ENCODE measurements at regions not wholly inside any gene's neighbourhood (a gene's known extent, or its start where the extent isn't known, plus 50 kb on each side); places are given as distances from the start of the nearest gene placed in this dataset.

- Mint-ChIP-seq H3K9me3 (ENCODE audit: low read depth) (no peaks in the 10 kb centered on the region), H3K27ac (ENCODE audit: unreplicated experiment) (no peak overlapping the region), H3K36me3 (ENCODE audit: low read depth) (no peaks in the 10 kb centered on the region), H3K27me3 (ENCODE audit: low read depth) (peaks cover 13% of the 10 kb centered on the region), H3K4me3 (ENCODE audit: unreplicated experiment) (no peak overlapping the region), H3K4me1 (ENCODE audit: low read depth) (peaks cover 2% of the 10 kb centered on the region)
- no peak for TF ChIP-seq CTCF (IDR thresholded peaks at IDR 0.05)
- DNase-seq (ENCODE audit: low spot score), result no peak
Observed at GRCh38 chr4:183830438-183830985, 74.6 kb upstream of the STOX2 start.

GRCh38 chr4:183831026-183831446 lies 74.1 kb upstream of the STOX2 start:
- DNase-seq (ENCODE audit: low spot score), result no peak
- Mint-ChIP-seq H3K9me3 (ENCODE audit: low read depth) (no peaks in the 10 kb centered on the region), H3K4me3 (ENCODE audit: unreplicated experiment) (no peak overlapping the region), H3K36me3 (ENCODE audit: low read depth) (no peaks in the 10 kb centered on the region), H3K27ac (ENCODE audit: unreplicated experiment) (no peak overlapping the region), H3K27me3 (ENCODE audit: low read depth) (peaks cover 17% of the 10 kb centered on the region), H3K4me1 (ENCODE audit: low read depth) (peaks cover 2% of the 10 kb centered on the region)
- TF ChIP-seq CTCF (IDR thresholded peaks at IDR 0.05), result no peak

GRCh38 chr4:183831683-183832082 lies 73.4 kb upstream of the STOX2 start:
- Mint-ChIP-seq H3K27me3 (ENCODE audit: low read depth) (peaks cover 17% of the 10 kb centered on the region), H3K36me3 (ENCODE audit: low read depth) (no peaks in the 10 kb centered on the region), H3K9me3 (ENCODE audit: low read depth) (no peaks in the 10 kb centered on the region), H3K4me3 (ENCODE audit: unreplicated experiment) (no peak overlapping the region), H3K4me1 (ENCODE audit: low read depth) (peaks cover 2% of the 10 kb centered on the region), H3K27ac (ENCODE audit: unreplicated experiment) (no peak overlapping the region)
- TF ChIP-seq CTCF (IDR thresholded peaks at IDR 0.05), result no peak
- no peak for DNase-seq (ENCODE audit: low spot score)

GRCh38 chr4:183832776-183833450 lies 72.2 kb upstream of the STOX2 start:
- H3K27ac Mint-ChIP-seq (ENCODE audit: unreplicated experiment), result no peak overlapping the region
- no peaks in the 10 kb centered on the region for H3K36me3 Mint-ChIP-seq (ENCODE audit: low read depth)
- H3K9me3 Mint-ChIP-seq (ENCODE audit: low read depth), result no peaks in the 10 kb centered on the region
- H3K27me3 Mint-ChIP-seq (ENCODE audit: low read depth), result peaks cover 22% of the 10 kb centered on the region
- no peak for DNase-seq (ENCODE audit: low spot score)
- no peak for TF ChIP-seq CTCF (IDR thresholded peaks at IDR 0.05)
- peaks cover 2% of the 10 kb centered on the region for H3K4me1 Mint-ChIP-seq (ENCODE audit: low read depth)
- H3K4me3 Mint-ChIP-seq (ENCODE audit: unreplicated experiment), result no peak overlapping the region

GRCh38 chr4:183834252-183834651 lies 70.9 kb upstream of the STOX2 start:
- no peak overlapping the region for H3K27ac Mint-ChIP-seq (ENCODE audit: unreplicated experiment)
- no peaks in the 10 kb centered on the region for H3K36me3 Mint-ChIP-seq (ENCODE audit: low read depth)
- no peak overlapping the region for H3K4me3 Mint-ChIP-seq (ENCODE audit: unreplicated experiment)
- H3K27me3 Mint-ChIP-seq (ENCODE audit: low read depth), result peaks cover 22% of the 10 kb centered on the region
- H3K4me1 Mint-ChIP-seq (ENCODE audit: low read depth), result no peaks in the 10 kb centered on the region
- H3K9me3 Mint-ChIP-seq (ENCODE audit: low read depth), result no peaks in the 10 kb centered on the region
- no peak for TF ChIP-seq CTCF (IDR thresholded peaks at IDR 0.05)
- DNase-seq (ENCODE audit: low spot score), result no peak
